ENCODE measurements at regions not wholly inside any gene's neighbourhood (a gene's known extent, or its start where the extent isn't known, plus 50 kb on each side); places are given as distances from the start of the nearest gene placed in this dataset.

DNA sequence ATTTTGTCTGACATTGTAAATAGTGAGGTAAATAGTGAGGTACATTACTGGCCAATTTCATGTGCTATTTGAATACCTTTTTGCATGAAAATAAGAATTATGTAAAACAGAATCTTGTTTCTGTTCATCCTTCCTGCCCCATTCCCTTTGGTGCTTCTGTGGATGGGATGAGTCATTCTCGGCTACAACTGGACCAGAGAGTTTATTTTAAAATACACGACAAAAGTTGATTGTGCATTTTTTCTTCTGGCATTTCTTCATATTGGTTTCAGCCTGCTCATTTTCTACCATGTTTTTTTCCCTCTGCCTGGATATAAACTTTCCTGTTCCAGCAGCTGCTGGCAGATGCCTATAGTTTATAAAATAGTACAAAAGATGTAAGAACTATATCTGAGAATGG lies 107.5 kb downstream of the CYSLTR2 start:
- no peak for DNase-seq (ENCODE audit: extremely low read depth in 1 of 2, low read depth in 1 of 2)

DNA sequence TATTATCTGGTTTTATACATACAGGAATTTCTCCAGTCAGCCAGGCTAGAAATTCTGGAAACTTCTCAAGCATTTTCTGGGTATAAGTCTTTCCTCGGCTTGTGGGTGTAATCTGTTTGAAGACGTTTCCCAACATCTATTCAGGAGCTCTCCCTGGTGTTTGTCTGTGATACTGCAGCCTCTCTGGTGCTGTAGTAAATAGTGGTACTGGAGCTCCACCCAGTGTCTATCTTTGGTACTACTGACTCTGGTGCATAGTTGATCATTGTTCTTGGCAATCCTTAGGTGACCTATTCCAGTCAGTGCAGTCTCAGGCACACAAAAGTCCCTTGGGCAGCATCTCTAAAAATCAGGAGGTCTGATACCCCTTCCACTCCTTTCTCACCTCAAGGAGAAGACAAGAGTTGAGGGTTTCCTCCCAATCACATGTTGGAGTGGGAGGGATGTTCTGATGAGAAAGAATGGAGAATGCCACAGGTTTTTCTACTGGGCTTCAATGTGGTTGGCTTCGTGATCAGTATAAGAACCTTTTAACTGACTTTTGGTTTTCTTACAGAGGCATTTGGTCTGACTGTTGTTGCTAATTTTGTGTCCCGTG lies 115.5 kb downstream of the CYSLTR2 start:
- DNase-seq (ENCODE audit: extremely low read depth in 1 of 2, low read depth in 1 of 2) = peak; percentile 39 to 65

DNA sequence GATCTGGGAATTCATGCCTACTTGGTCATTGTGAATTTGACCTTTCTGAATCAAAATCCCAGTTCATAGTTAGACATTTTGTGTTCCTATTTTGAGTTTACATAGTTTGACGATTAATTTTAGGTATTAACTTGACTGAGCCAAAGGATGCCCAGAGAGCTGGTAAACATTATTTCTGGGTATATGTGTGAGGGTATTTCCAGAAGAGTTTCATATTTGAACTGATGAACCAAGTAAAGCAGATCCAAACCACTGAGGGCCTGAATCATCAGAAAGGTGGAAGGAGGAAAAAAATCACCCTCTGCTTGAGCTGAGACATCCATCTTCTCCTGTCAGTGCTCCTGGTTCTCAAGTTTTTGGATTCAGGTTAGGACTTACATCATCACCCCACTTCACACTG lies 116.6 kb downstream of the CYSLTR2 start:
- DNase-seq (ENCODE audit: extremely low read depth in 1 of 2, low read depth in 1 of 2) = no peak

DNA sequence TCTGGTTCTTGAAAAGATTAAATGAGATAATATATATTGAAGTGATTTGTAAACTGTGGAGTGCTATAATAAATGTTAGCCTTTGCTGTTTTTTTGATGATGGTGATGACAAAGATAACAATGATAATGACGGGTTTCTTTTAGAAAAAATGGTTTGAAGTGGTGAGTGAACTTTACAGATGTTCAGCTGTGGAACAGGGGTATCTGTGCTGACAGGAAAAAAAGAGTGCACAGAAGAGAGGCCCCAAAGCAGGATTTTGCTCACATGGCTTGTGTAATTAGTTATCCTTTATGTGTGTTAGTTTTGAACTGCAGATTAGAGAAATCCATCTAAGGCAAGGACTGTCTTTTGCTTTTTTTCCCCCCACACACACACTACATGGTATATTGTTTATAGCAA lies 119.2 kb downstream of the CYSLTR2 start:
- no peak for DNase-seq (ENCODE audit: extremely low read depth in 1 of 2, low read depth in 1 of 2)

DNA sequence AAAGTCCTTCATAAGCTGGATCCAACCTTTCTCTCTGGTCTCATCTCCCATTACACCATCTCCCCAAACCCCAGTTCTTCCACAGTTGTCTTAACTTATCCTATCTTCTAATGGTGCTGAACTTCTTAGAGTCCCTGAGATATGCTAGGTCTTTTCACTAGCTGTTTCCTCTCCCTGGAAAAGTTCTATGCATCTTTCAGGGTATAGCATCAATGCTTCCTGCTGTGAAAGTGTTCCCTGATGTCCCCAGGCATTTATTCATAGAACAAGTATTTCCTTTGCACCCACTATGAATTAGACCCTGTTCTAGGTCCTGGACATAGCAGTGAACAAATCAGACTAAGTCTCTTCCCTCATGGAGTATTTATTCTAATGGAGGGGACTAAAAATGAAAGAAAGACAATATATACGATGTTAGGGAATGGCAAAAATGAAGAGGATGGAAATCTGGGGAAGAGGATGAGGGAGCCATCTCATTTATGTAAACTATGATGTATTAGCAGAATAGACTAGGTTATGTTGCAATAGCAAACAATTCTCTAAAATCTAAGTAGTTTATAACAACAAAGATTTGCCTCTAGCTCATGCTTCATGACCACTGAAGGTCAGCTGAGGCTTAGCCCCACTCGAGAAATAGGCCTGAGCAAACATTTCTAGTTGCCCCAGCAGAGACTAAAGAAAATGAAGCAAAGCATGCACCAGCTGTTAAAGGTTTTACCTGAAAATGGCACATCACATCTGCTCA lies 120.0 kb downstream of the CYSLTR2 start:
- no peak for DNase-seq (ENCODE audit: extremely low read depth in 1 of 2, low read depth in 1 of 2)

DNA sequence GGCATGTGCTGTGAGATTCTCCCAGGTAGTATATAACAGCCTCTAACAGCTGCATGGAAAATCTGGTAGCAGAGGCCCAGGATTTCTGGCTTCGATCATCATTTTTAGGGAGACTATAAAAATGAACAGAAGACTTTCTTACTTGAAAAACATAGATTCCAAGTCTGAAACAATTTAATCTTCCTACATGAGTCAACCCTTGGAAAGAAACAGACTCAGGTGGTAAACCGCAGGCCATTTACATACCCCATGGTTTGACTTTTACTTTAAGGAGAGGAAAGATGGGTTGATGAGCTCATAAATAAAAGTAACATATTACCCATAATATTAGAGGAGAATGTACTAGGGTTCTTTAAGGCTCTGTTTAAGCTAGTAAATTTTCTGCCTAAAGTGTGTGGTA lies 121.6 kb downstream of the CYSLTR2 start:
- no peak for DNase-seq (ENCODE audit: extremely low read depth in 1 of 2, low read depth in 1 of 2)

DNA sequence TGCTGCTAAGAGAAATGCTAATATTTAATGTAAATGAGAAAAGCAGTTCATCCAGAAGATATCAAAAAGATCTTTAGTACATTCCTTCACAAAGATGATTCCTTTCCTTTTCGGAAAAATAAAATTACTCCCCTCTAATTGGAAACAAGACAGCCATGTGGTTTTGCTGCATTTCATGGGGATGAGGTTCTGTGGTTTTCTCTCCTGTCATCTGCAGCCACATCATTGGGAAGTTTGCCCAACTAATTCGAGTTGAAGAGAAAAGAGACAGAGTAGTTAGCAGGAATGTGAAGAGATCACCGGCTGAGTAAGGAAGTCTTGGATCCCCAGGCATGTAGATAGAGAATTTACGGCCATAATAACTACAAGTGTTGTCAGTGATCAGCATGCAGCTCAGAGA lies 122.1 kb downstream of the CYSLTR2 start:
- DNase-seq (ENCODE audit: extremely low read depth in 1 of 2, low read depth in 1 of 2) = no peak

DNA sequence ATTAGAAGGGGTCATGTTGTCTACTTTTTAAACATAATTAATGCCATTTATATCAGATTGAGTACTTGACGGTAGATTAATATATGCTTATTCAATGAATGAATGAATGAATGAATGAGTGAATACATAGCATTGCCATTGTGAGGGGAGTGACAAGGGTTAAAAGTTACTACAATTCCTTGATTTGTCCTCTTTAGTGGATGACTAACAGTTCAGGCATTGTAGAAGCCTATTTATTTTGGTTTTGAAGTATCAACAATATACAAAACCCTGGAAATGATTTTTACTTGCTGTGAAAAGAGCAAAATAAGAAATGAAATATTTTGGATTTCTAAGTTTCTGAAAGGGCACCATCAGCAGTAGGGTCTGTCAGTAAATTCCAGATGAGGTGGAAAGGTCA lies 122.7 kb downstream of the CYSLTR2 start:
- DNase-seq (ENCODE audit: extremely low read depth in 1 of 2, low read depth in 1 of 2) = no peak

DNA sequence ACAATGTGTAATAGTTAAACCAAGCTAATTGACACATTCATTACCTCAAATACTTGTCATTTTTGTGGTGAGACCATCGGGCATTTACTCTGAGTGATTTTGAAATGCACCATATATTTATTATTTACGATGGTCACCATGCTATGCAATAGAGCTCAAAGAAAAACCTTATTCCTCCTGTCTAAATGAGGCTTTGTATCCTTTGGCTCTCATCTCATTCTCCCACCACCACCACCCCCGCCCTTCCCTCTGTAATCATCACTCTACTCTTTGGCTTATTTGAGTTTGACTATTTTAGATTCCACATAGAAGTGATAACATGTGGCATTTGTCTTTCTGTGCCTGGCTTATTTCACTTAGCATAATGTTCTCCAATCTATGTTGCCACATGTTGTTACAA lies 124.9 kb downstream of the CYSLTR2 start:
- no peak for DNase-seq (ENCODE audit: extremely low read depth in 1 of 2, low read depth in 1 of 2)

DNA sequence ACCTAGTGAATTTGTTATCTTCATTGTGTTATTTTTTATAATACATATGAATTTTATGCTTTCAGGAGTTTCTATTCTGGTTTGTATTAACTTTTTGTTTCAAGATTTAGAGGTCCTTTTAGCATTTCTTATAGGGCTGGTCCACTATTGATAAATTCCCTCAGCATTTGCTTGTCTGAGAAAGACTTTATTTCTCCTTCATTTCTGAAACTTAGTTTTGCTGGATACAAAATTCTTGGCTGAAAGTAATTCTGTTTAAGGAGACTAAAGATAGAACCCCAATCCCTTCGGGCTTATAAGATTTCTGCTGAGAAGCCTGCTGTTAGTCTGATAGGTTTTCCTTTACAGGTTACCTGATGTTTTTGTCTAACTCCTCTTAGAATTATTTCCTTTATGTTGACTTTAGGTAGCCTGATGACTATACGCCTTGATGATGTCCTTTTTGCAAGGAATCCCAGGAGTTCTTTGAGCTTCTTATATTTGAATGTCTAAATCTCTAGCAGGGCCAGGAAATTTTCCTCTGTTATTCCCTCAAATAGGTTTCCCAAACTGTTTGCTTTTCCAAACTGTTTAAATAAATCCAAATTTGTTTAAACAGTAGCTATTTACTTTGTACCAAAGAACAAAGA lies 127.1 kb downstream of the CYSLTR2 start:
- no peak for DNase-seq (ENCODE audit: extremely low read depth in 1 of 2, low read depth in 1 of 2)

DNA sequence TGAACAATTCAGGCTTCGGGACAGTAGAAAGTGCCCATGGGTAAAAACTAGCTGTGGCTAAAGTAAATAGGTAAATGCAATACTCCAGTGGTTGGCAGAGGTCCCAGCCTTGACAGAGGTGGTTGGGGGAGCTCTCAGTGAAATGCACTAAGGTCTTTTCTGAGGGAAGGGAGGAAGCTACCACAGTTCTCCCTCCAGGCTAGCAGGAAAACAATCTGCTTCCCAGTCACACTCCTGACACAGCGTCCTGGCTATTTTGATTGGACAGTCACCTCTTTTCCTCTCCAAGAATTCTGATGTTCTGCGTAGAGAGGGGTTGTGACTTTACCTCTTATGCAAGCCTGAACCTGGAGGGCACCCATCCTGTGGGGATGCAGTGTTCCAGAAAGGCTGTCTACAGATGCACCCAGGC lies 128.7 kb downstream of the CYSLTR2 start:
- DNase-seq (ENCODE audit: extremely low read depth in 1 of 2, low read depth in 1 of 2) = no peak

DNA sequence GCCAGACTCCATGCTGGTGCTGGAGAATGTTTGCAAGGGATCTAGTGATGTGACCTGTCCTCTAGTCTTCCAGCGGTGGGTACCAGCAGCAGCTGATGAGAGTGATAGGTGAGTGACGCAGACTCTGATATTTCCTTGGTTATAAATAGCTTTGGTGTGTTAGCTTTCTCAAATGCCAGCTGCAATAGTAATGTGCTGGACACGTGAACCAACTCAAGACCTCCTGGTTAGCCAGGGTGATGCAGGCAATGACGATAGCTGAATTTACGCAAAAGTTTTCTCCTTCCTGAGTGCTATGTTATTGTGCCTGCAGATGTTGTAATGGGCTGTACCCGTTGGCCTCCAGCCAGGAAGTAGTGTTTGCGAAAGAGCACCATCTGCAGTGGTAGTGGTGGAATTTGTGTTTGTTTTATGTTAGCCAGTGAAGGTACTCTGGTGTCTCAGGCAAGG lies 129.5 kb downstream of the CYSLTR2 start:
- no peak for DNase-seq (ENCODE audit: extremely low read depth in 1 of 2, low read depth in 1 of 2)

DNA sequence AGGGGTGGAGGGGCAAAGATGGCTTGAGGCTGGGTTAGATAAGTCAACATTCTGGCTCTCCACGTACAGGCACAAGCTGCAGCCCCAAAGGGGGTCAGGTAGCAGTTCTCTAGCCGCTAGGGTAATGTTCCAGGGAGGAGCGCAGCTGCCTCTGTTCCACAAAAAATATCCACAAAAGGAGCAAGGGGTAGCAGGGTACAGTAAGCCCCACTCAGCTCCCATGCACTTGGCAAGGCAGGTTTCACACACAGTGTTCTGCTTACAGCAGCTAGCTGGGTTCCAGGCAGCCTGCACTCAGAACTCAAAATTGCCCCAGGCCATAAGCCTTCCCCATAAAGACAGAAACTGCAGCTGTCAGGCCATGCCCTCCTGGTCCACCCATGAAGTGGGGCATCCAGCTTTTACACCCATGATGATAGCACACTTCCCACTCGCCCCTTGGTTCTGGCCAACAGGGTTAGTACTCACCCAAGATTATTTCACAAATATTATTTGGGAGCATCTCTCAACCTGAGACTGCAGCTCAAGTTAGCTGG lies 130.0 kb downstream of the CYSLTR2 start:
- no peak for DNase-seq (ENCODE audit: extremely low read depth in 1 of 2, low read depth in 1 of 2)

DNA sequence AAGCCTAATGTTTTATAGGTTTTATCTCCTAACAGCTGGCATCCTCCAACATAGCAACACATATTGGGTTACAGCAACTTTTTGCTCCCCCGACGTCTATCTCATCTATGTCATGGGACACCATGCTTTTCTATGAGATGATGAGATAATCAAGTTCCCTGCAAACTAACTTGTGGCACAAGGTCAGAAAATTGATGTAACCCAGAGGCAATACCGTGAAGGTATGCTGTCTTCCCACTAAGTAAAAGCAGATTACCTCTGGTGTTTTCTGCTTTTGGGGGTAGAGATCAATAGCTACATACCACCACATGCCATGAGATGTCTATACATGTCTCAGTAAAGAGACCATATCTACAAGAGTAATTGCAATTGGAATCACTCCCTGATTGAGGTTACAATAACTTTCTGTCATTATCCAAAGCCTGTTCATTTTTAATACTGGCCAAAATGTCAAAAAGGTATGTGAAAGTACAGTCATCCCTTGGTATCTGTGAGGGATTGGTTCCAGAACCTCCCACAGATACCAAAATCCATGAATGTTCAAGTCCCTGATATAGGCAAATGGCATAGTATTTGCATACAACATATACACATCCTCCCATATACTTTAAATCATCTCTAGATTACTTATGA lies 131.3 kb downstream of the CYSLTR2 start:
- no peak for DNase-seq (ENCODE audit: extremely low read depth in 1 of 2, low read depth in 1 of 2)

DNA sequence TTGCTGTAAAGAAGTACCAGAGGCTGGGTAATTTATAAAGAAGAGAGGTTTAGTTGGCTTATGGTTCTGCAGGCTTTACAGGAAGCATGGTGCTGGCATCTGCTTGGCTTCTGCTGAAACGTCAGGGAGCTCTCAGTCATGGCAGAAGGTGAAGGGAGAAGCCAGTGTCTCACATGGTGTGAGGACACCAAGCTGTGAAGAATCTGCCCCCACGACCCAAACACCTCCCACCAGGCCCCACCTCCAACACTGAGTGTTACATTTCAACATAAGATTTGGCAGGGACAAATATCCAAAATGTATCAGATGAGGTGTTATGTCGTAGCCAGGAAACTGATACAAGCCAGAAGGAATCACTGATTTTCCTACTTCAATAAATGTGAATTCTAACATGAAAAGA lies 136.5 kb downstream of the CYSLTR2 start:
- no peak for DNase-seq (ENCODE audit: extremely low read depth in 1 of 2, low read depth in 1 of 2)

DNA sequence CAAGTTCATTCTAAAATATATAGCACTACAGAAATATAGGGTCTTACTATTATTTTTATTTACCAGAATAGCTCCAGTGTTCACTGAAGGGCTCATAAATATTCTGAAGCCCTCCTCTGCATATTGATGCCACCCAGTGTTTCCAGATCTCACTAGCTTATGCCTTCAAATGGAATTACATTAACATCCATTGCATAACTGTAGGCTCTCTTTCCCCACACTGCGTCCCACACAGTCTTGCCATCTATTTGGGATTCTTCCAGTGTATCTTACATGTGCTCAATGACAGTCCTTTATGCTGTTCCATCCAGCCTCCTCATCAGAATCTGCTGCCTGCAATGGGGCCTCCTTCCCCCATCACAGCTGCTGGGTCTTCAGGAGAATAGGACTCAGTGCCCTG lies 137.2 kb downstream of the CYSLTR2 start:
- DNase-seq (ENCODE audit: extremely low read depth in 1 of 2, low read depth in 1 of 2) = no peak

DNA sequence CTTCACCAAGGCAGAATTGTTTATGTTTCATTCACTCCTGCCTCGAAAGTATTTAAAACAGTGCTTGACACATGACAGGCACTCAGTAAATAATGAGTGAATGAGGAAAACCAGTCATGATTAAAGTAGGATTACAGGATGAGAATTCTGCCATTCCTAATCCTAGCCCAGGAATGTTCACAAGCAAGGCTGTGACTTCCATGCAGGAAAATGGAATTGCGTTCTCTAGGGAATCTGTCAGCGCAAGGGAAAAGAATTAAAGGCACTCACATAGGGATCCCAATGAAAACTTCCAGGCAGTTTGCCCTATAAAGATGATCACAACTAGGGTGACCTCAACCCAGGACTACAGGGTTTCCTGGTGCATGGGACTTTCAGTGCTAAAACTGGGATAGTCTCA lies 143.4 kb downstream of the CYSLTR2 start:
- no peak for DNase-seq (ENCODE audit: extremely low read depth in 1 of 2, low read depth in 1 of 2)

DNA sequence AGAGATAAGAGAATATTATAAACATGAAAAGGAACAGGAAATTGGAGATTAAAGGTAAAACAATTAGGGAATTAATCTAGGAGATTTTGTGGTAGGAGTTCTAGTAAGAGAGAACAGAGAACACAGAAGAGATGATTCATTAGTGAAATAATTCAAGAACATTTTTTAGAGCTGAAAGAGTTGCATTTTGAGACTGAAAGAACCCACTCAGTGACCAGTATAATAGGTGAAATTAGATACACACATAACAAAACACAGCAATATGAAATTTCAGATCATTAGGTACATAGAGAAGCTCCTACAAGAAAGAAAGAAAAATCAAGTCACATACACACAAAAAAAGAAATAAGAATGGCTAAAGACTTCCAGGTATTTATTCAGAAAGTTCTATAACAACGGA lies 144.0 kb downstream of the CYSLTR2 start:
- no peak for DNase-seq (ENCODE audit: extremely low read depth in 1 of 2, low read depth in 1 of 2)

DNA sequence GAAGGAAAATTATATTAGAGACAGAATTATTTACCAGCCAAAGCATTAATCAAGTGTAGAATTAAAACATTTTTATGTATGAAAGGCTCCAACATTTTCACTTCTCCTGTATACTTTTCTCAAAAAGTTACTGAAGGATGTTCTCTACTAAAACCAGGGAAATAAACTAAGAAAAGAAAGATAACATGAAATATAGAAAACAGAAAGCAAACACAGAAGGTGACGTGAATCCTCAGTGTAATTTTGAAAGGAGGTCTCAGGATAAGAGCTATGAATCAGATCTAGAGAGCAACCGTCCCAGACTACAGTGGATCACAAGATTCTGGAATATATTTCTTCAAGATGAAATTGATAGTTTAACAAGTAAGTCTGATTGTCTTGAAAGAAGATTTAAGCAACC lies 144.5 kb downstream of the CYSLTR2 start:
- no peak for DNase-seq (ENCODE audit: extremely low read depth in 1 of 2, low read depth in 1 of 2)

DNA sequence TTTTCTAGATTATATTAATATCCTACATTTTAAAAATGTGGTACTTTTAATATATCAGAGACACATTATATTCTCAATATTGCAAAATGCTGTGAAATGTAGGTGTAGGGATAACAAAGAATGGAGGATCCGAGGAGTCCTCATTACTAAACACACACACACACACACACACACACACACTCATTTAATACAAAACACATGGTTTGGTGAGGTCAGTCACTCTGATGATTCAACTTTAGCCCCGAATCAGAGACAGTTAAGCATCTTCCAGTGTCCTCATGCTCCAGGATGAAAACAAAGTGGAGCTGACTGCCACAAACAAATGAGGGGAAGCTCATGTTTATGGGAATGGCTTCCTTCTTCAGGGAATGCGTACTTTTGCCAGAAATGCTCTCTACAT lies 147.5 kb downstream of the CYSLTR2 start:
- no peak for DNase-seq (ENCODE audit: extremely low read depth in 1 of 2, low read depth in 1 of 2)

DNA sequence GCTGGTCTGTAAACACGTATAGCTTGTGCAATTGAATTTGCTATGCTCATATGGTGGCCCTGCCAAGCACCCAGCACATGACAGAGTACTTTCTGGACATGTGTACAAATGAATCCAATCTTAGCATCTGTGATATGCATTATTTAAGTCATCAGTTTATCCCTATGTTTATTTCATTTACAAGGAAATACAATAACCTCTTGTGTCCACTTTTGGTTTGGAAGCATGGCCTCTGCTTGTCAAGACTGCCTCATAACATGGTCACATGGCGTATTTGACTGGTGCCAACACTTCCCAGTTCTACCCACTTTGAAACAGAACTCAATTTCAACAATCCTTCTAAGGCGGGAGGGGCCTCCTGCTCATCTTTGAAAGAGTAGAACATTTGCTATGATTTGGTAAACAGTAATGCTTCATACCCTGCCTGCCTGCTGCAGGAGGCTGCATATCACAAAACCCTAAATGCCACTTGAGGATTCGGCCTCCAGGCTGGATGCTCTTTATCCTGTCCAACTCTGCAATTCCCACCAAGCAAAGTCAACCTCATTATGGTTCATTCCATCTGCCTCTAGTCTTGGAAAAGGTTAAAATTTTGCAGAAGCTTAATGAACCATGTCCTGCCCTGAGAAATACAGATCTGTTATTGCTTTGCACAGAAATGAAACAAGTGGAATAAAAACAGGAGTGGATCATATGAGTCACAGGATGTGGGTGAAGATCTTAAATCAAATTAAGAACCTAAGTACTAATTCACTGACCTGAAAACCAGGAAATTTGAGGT lies 151.3 kb downstream of the CYSLTR2 start:
- no peak for DNase-seq (ENCODE audit: extremely low read depth in 1 of 2, low read depth in 1 of 2)
